HG03025 (cell line): ENCODE measurements at regions not wholly inside any gene's neighbourhood (a gene's known extent, or its start where the extent isn't known, plus 50 kb on each side); places are given as distances from the start of the nearest gene placed in this dataset.
A peak's percentile ranks its signal among the peaks of the same experiment; 100 is the strongest.
"Not testable (repeated sequence)": the region's sequence is repeated elsewhere in the genome, so short reads cannot be mapped to it uniquely, and the experiment has no call there.

ENCODE experiments used
- ATAC-seq: cut with Tn5 transposase; IDR thresholded peaks from one replicate; pipeline ENCODE4 v1.9.1; 2021; ENCODE audit warnings: mild to moderate bottlenecking, moderate library complexity; ENCODE audit not compliant: unreplicated experiment, low FRiP score

DNA sequence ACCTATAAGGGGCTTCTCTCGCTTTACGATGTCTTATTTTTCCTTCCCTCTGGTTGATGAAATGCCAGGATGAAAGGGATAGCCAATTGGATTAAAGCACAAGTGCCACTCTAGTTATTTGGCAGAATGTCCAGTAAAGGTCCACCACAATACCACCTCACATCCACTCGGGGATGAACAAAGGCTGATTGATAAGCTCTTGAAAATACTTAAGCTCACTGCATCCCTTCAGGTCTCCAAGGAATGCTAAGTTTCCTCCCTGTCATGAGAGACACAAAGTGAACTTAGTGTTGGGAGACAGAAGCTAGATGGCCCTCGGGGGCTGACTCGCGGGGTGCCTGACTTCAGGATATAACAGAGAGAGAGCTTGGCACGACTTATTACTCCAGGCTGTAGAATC is 185.9 kb upstream of the ZNF644 start:
- ATAC-seq: not testable (repeated sequence)

DNA sequence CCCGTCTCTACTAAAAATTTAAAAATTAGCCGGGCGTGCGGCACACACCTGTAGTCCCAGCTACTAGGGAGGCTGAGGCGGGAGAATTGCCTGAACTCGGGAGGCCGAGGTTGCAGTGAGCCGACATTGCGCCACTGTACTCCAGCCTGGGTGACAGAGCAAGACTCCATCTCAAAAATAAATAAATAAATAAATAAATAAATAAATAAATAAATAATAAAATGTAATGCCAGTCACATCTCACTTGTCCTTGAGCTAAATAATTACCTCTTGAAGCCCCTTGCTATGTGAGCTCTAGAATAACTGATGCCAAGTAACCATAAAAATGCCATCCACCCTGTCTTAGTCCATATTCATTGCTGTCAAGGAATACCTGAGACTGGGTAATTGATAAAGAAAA is 182.3 kb upstream of the ZNF644 start:
- not testable (repeated sequence) for ATAC-seq

DNA sequence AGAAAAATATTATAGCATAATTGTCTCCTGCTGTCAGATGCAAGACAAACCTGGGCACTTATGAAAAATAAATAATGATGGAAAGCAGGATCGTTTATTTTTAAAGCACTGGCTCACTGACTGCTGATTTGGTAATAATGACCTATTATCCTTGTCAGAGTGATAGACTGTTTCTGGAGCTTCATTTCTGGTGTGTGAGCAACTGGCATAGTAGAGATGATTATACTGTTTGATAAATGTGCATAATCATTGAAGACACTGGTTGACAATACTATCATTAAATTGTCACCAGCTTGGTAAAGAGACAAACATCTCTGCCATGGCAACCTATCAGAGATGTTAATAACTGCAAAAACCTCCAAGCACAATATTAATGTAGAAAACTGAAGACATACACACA is 179.9 kb upstream of the ZNF644 start:
- no peak for ATAC-seq

DNA sequence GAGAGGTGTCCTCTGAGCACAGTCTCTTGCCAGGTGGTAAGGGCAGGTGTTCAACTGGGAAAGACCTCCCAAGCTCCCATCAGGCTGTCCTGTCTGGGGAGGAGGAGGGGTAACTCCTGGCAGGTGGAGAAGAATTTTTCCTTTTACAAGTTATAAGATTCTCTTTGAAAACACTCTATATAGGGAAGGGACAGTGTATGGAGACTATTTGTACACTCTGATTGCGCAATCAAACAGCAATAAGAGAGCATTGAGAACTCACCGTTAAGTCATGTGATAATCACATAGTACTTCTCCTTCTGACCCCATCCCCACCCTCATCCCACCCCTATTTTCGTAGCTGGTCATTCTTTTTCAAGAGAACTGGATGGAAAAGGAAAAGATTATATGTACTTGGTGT is 179.3 kb upstream of the ZNF644 start:
- ATAC-seq: no peak

DNA sequence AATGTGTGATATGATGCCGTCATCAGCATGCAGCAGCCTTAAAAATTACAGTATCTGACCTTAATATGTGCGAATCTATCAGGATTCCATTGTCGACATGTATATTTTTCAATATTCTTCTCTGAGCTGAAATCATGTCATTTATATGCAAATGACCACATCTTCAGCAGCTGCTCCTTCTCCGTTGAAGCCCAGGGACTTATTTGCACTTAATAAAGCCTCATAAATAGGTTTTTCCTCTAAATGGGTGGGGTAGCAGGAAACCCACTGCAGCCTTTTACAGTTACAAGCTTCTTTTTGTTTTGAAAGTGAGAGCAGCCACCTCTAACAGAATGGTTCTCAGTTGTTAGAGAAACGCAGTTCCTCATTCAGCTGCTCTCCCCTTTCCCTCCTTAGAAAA is 178.8 kb upstream of the ZNF644 start:
- ATAC-seq: no peak

DNA sequence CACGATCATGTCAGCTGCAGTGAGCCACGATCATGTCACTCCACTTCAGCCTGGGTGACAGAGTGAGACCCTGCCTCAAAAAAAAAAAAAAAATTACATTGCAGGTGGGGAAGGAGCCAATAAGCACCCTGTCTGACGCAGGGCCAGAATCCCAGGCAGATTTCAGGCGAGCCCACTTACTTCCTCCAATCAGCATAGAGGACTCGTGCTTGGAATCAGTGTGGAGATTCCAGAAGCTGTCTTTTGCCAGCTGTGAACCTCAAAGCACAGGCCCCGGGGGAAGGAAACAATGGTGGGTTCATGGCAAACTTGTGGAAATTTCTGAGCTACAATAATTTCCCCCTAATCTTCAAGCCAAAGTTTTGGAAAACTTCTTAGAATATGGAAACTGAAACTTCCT is 178.2 kb upstream of the ZNF644 start:
- no peak for ATAC-seq

DNA sequence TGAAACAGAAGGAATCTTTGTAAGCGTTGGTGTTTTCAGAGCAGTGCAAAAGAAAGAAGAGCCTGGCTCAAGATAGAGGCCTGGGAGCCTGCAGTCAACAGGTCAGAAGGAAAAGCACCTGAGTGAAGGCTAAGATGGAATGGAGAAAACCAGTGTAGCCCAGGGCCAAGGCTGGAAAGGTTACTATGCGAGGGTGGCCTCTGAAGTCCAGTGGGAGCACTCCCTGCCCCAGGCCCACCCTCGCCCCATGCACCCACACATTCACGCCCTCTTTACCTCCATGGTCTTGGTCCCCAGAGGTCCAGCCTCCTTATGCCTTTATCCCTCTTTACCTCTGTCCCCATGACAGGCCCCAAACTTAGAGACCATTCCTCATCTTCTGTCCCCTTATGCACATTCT is 169.2 kb upstream of the ZNF644 start:
- no peak for ATAC-seq

DNA sequence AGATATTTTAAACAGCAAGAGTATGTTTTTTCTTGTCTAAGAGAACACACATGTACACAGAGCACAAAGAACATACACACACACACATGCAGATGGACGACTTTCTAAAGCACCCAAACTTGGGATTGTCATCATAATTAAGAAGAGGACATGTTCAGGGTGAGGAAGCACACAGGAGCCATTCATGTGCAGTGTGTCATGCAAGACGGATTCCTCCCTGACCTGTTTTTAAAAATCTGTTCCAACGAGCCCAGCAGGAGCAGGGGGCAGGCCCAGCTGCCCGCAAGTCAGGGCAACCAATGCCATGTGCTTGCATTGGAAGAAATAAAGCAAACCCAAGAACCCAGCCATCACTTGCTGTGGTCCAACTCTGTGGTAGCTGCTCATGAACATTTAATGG is 167.3 kb upstream of the ZNF644 start:
- ATAC-seq: no peak

DNA sequence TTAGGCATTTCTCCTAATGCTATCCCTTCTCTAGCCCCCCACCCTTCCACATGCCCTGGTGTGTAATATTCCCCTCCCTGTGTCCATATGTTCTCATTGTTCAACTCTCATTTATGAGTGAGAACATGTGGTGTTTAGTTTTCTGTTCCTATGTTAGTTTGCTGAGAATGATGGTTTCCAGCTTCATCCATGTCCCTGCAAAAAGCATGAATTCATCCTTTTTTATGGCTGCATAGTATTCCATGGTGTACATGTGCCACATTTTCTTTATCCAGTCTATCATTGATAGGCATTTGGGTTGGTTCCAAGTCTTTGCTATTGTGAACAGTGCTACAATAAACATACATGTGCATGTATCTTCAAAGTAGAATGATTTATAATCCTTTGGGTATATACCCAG is 161.0 kb upstream of the ZNF644 start:
- not testable (repeated sequence) for ATAC-seq

DNA sequence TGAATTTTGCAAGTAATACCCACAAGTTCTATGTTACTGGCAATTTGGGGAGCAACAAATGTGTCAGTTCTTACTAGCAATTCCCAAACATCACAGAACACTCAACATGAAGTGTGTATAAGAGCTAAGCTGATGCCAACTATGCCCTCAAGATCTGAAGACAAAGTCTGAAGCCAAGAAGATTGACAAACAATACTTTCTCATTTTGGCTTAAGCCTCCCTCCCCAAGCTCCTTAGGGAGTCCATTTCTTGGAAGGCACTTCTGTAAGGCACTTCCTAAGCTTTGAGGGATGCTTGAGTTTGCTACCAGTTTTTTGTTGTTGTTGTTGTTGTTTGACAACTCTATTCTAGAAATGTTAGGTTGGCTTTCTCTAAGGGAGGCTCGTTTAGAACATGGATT is 154.4 kb upstream of the ZNF644 start:
- ATAC-seq: no peak

DNA sequence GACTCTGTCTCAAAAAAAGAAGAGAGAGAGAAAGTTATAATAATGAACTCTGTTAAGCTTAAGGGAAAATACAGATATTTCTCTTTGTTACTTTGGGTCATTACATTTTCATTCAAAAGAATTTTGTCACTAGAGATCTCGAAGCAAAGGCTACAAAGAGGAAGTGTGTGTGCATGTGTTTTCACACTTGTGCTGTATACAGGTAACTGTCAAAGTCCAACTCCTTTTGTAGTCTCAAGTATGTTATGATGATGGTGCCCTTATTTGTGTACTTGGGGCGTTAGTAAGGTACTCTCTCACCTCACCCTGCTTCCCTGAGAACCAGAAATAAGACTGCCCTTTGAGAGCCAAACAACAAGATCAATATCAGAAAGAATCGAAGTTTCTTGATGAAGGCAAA is 152.9 kb upstream of the ZNF644 start:
- no peak for ATAC-seq

DNA sequence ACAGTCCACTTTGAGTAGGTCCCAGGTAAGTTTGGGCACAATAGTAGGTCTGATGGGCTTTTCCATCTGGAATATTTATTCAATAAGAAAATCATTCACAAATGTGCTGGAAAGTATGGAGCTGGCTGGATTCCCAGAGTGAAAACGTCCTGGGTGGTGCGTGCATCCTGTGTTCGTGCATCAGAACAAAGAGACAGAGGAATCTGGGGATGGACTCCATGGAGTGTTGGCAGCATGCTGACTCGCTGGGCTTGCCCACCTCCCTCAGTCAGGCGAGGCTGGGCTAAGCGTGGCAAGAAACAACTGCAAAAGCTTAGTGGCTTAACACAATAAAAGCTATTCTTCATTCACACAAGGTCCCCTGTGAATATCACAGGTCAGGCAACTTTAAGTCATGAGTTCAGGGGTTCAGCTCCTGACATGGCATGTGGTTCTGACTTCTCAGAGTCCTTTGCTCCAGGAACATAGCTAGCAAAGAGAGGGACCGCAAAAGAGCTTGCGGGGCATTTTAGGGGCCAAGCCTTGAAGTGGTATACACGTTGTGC is 151.6 kb upstream of the ZNF644 start:
- ATAC-seq: no peak

DNA sequence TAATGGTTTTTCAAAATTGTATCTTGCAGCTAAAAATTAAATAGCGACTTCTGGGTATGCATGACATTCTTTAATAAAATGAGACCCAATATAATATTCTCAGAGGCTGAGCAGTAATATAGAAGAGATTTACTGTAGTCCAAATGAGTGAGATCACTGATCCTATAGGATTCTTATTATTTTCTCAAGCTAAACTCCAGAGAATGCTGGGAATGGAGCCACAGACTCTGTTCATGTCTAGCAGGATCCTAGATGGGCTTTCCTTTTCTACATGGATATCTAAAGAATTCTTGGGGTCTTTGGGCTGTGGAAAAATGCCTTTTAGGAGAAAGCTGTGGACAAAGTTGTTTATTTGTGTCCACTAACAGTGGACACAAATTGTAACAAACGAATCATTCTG is 150.7 kb upstream of the ZNF644 start:
- no peak for ATAC-seq

DNA sequence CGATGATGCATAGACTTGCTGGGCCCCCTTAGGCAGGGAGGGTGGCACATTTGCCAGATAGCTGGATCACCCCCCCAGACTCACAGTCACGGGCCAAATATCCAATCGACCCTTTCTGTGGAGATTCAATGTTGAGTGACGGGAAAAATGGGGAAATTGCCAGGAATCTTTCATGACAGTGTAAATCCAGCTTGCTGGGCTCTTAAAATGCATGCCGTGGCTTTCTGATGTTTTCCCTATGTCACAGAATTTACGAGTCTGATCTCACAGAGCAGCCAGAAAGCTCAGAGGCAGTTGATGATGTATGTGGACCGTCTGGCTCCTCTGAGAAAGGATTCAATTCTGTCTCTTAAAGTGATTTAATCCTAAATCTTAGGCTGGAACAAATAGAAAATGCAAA is 150.1 kb upstream of the ZNF644 start:
- no peak for ATAC-seq

DNA sequence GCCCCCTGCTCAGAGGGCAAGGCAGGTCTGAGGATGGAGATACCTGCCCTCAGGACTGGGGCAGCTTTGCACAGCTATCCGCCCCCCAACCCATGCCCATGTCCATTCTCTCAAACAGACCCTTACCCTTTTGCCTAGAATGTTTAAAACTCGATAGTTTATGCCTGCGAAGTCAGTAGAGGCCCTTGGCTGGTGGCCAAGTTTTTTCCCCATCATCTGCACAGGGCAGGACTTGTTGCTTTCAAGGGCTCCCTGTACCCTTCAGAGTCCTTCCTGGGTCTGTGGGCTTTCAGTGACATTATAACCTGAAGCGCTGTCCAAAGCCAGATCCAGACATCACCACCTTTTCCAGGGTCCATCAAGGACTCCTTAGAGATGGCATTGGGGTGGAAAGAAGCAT is 148.7 kb upstream of the ZNF644 start:
- no peak for ATAC-seq

DNA sequence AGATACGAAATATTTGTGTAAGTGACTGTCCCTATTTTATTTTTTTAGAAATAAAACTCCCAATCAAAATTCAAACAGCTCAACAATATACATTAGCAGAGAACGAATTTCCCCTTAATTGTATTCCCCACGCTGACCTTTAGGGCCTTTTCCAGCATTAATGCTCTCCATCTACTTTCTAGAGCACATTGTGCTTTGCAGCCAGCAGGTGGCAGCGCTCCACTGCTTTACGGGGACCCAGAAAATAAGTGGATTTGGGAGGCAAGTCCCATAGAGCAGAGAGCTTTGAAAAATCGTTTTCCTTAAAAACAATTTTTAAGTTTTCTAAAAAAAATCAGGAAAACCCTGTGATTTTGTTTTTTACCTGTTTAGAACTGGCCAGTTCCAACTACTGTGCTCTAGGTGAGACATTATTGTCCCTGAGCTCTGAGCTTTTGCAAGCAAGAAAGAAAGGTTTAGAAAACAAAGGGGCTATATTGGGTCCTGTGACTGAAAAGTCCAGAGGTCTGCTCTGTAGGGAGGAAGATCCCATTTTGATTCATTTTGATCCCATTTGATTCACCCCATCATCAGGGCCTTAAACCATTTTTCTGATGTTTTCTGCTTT is 144.4 kb upstream of the ZNF644 start:
- no peak for ATAC-seq

DNA sequence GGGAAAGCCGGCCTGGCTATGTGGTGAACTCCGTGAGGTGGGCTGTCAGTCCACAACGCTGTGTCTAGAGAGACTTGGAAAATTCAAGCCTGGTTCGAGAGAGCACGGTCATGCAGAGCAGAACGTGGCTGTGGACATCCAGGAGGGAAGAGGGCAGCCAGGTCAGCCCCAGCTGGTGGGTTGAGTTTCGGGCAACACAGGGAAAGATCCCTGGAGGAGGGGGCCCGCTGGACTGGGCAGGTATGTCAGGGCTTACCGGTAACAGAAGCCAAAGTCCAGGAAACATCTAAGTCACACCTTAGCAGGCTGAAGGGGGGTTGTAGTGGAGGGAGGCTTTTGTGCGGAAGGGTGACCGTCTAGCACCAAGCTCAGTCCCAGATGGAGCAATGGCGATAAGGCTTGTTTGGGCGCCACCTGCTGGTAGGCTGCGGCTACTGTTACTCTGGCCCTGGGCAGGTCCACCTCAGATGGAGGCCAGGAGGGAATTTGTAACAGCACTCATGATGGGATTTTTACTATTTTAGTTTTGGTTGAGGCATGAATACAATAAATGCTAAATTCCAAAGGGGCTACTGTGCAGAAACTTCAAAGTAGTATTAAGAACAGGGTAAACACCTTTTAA is 143.3 kb upstream of the ZNF644 start:
- peak; percentile 92 for ATAC-seq

DNA sequence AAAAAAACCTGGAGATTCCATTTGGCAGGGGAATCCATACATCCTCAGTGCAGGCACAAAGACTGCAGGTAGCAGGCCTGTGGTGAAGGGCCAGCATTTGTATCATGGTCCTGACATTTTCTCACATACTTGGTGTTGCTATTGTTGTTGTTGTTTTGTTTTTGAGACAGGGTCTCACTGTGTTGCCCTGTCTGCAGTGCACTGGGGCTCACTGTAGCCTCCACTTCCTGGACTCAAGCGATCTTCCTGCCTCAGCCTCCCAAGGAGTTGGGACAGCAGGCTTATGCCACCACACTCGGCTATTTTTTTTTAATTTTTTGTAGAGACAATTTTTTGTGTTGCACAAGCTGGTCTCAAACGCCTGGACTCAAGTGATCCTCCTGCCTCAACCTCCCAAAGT is 140.8 kb upstream of the ZNF644 start:
- no peak for ATAC-seq

DNA sequence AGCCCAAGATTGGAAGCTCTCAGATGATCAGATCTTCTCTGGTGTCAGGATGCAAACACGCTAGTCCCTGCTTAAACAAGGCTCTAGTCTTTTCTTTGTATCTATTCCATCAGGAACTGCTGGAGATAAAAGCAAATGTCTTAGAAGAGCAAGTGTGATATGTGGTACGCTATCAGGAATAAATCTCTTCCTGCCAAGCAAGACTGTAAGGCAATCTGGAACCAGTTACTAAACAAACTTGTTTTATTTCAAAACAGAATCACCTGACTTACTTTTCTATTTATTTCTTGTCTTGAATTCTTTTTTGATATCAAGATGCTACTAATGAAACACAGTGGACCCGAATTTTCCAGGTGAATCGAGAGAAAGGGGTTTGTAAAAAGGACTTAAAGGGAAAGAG is 139.9 kb upstream of the ZNF644 start:
- no peak for ATAC-seq

DNA sequence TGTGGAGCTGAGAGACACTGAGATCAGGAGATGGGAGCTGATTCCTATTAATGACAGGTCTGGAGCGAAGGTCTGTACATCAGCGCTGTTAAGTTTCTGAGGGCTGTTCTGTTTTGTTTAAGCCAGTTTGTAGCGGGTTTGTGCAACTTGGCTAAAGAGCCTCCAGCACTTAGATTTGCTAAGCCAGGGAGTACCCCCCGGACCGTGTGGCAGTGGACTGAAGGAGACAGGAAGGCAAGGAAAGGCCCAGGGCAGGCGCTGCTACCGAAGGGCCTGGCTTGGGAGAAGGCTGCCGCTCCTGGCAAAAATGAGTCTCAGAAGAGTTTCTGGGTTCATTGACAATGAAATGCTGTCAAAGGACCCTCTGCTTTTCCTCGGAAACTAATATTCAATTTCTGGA is 139.3 kb upstream of the ZNF644 start:
- ATAC-seq: no peak

DNA sequence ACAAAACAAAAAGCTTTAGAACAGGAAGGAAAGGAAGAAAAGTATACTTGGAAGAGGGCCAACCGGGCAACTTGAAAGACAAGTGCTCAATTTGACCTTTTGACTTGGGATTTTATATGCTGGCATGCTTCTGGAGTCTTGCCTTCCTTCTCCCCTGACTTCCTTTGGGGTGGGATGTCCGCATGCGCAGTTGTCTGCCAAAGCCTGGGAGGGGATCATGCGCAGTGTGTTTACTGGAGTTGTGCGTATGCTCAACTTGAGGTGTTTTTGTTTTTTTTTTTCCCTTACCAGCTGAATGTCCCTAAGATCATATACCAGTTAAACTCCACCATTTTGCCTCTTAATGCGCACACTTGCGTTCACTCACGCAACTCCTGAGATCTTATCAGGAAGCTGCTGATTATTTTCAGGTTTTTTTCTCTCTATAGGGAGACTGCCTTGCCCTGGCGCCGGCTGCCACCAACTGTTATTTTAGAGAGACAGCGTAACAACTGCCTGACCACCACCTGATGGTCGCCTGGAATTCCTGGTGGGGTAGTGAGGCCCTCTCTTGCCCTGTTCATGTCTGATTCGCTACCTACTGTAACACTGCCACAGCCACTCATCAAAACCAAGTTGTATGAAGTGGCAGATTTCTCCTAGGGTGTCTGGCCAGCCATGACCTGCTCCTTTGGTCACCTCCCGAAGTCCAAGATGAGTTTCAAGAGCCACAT is 138.7 kb upstream of the ZNF644 start:
- ATAC-seq: no peak

DNA sequence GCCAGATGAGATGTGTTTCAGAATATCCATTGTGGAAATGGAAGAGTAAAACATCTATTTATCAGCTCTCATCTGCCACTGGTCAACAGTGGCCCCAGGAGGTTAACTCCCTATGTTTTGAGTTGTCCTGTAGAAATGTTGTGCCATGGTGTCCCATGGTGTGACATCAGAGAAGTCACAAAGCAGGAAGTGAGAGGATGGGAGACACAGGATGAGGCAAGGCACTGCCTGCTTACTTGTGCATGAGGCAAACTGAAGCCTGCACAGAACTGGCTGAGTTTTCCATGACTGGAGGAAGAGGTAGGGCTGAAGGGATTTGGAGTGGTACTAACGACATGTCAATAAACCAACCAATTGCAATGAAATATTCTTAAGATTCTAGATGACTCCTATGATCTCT is 131.5 kb upstream of the ZNF644 start:
- ATAC-seq: no peak
